ENCODE measurements at regions not wholly inside any gene's neighbourhood (a gene's known extent, or its start where the extent isn't known, plus 50 kb on each side); places are given as distances from the start of the nearest gene placed in this dataset.

- Mint-ChIP-seq H3K4me1 (peaks cover 11 to 12% of the 10 kb centered on the region in 2 experiments; a peak in 3 of 4 replicates), H3K36me3 (ENCODE audit: insufficient read depth in 1 of 3, low read depth in 3 of 3) (no peaks in the 10 kb centered on the region), H3K4me3 (no peak overlapping the region), H3K27me3 (ENCODE audit: low read depth) (no peaks in the 10 kb centered on the region; the same call in 1 of the 2 replicates), H3K9me3 (no peaks in the 10 kb centered on the region), H3K27ac (peak overlapping the region in 2 of 3 experiments; percentile 20 to 47; a peak in 3 of 7 replicates)
- Histone ChIP-seq H4K91ac (ENCODE audit: insufficient read length, low read depth, low read length) (no peak overlapping the region), H2BK120ac (ENCODE audit: low read depth, low read length, poor library complexity, severe bottlenecking) (no peak overlapping the region), H3K9me3 (ENCODE audit: control insufficient read depth, low read depth, low read length) (no peaks in the 10 kb centered on the region), H4K5ac (ENCODE audit: insufficient read length, low read depth, low read length) (no peak overlapping the region), H2AFZ (ENCODE audit: low read length) (no peak overlapping the region), H3K4me1 (ENCODE audit: insufficient read depth, low read length) (no peaks in the 10 kb centered on the region), H2BK5ac (ENCODE audit: insufficient read length, low read length) (no peak overlapping the region), H2AK5ac (ENCODE audit: insufficient read length, low read length) (no peak overlapping the region), H3K79me1 (ENCODE audit: insufficient read depth, low read depth, low read length, poor library complexity, severe bottlenecking) (no peaks in the 10 kb centered on the region), H4K20me1 (ENCODE audit: control insufficient read depth, insufficient read depth, insufficient read length) (no peaks in the 10 kb centered on the region), H3K27ac (ENCODE audit: insufficient read length, low read depth, low read length) (no peak overlapping the region), H3K27me3 (ENCODE audit: insufficient read depth, low read length) (no peaks in the 10 kb centered on the region), H3K9ac (ENCODE audit: extremely low read depth, insufficient read length, low read length) (no peak overlapping the region), H3T11ph (ENCODE audit: low read length) (no peak overlapping the region), H3K14ac (ENCODE audit: insufficient read depth, low read length) (no peak overlapping the region), H3K23me2 (ENCODE audit: insufficient read length, low read depth, low read length, poor library complexity, severe bottlenecking) (no peaks in the 10 kb centered on the region), H3K79me2 (ENCODE audit: insufficient read depth, low read length) (no peaks in the 10 kb centered on the region), H4K8ac (replicated peaks; ENCODE audit: insufficient read length, low read depth, low read length) (no peak overlapping the region), H2BK15ac (ENCODE audit: low read depth, low read length) (no peak overlapping the region), H3K4me2 (ENCODE audit: insufficient read depth, insufficient read length, low read length) (no peak overlapping the region), H2BK12ac (ENCODE audit: insufficient read length, low read depth, low read length) (no peak overlapping the region), H3K4ac (ENCODE audit: low read depth, low read length) (no peak overlapping the region), H3K18ac (ENCODE audit: insufficient read length, low read depth, low read length) (no peak overlapping the region), H3K56ac (ENCODE audit: insufficient read length, low read depth, low read length) (no peak overlapping the region), H2BK20ac (ENCODE audit: low read depth, low read length, poor library complexity, severe bottlenecking) (no peak overlapping the region), H3K23ac (ENCODE audit: insufficient read length, low read depth, low read length) (no peak overlapping the region)
- no peak for DNase-seq
- no CpG with 5 or more reads among the region's 6 CpGs for WGBS (ENCODE audit: extremely low coverage, insufficient read length, low lambda C conversion rate)
- no peak for TF ChIP-seq CTCF (conservative IDR thresholded peaks at IDR 0.05)
Observed at GRCh38 chr6:119781365-119781764, 431.8 kb upstream of the MAN1A1 start.

Measured in H9 (cell line).